ENCODE measurements at regions not wholly inside any gene's neighbourhood (a gene's known extent, or its start where the extent isn't known, plus 50 kb on each side); places are given as distances from the start of the nearest gene placed in this dataset.

- H3K27ac ChIP-seq (ENCODE audit: extremely low read depth, low read depth, low read length), result no peak overlapping the region
- no peaks in the 10 kb centered on the region for H3K36me3 ChIP-seq (ENCODE audit: control insufficient read depth in 2 of 2, insufficient read depth in 1 of 2, low read length in 2 of 2)
- no peaks in the 10 kb centered on the region for H3K9me3 ChIP-seq (ENCODE audit: control insufficient read depth, insufficient read depth, low read depth, low read length)
- H3K4me1 ChIP-seq (ENCODE audit: control insufficient read depth, insufficient read depth, low read length), result peaks cover 4% of the 10 kb centered on the region; the same call in 1 of the 2 replicates
- TF ChIP-seq BCL11A (tag by site-specific recombination; IDR thresholded peaks at IDR 0.05; ENCODE audit: low read depth) (no peak), ZNF132 (tag by site-specific recombination; IDR thresholded peaks at IDR 0.05; ENCODE audit: borderline replicate concordance) (no peak), ZNF521 (tag by site-specific recombination; IDR thresholded peaks at IDR 0.05) (no peak), ZFHX2 (tag by site-specific recombination; conservative IDR thresholded peaks at IDR 0.05) (no peak), ZNF488 (tag by site-specific recombination; IDR thresholded peaks at IDR 0.05) (no peak), ZNF692 (tag by site-specific recombination; IDR thresholded peaks at IDR 0.05) (no peak)
- ChIA-PET CTCF (no interaction called here), POLR2A (no interaction called here)
- H3K4me3 ChIP-seq (ENCODE audit: low read depth, low read length), result no peak overlapping the region
Measured at GRCh38 chr1:60920561-60920960, 161.8 kb upstream of the NFIA start.

GRCh38 chr1:60918867-60919266 is 163.5 kb upstream of the NFIA start:
- no peaks in the 10 kb centered on the region for H3K4me1 ChIP-seq (ENCODE audit: control insufficient read depth, insufficient read depth, low read length)
- no peak overlapping the region for H3K27ac ChIP-seq (ENCODE audit: extremely low read depth, low read depth, low read length)
- H3K9me3 ChIP-seq (ENCODE audit: control insufficient read depth, insufficient read depth, low read depth, low read length), result no peaks in the 10 kb centered on the region
- ChIA-PET CTCF (no interaction called here), POLR2A (no interaction called here)
- no peak for TF ChIP-seq ZNF16 (tag by site-specific recombination; IDR thresholded peaks at IDR 0.05; ENCODE audit: low read depth)
- TF ChIP-seq FEZF1 (tag by site-specific recombination; IDR thresholded peaks at IDR 0.05), result no peak
- TF ChIP-seq ZNF211 (tag by site-specific recombination; IDR thresholded peaks at IDR 0.05; ENCODE audit: low read depth), result no peak
- no peak for TF ChIP-seq ZNF677 (tag by site-specific recombination; IDR thresholded peaks at IDR 0.05)
- TF ChIP-seq ZNF639 (tag by site-specific recombination; IDR thresholded peaks at IDR 0.05), result no peak
- H3K4me3 ChIP-seq (ENCODE audit: low read depth, low read length), result no peak overlapping the region
- no peaks in the 10 kb centered on the region for H3K36me3 ChIP-seq (ENCODE audit: control insufficient read depth in 2 of 2, insufficient read depth in 1 of 2, low read length in 2 of 2)

- POLR2A ChIA-PET, result no interaction called here
- Histone ChIP-seq H3K4me3 (ENCODE audit: low read depth, low read length) (no peak overlapping the region), H3K27ac (ENCODE audit: extremely low read depth, low read depth, low read length) (no peak overlapping the region), H3K9me3 (ENCODE audit: control insufficient read depth, insufficient read depth, low read depth, low read length) (no peaks in the 10 kb centered on the region), H3K4me1 (ENCODE audit: control insufficient read depth, insufficient read depth, low read length) (no peaks in the 10 kb centered on the region), H3K36me3 (ENCODE audit: control insufficient read depth in 2 of 2, insufficient read depth in 1 of 2, low read length in 2 of 2) (no peaks in the 10 kb centered on the region)
- CTCF ChIA-PET, result no interaction called here
- TF ChIP-seq ZNF112 (tag by site-specific recombination; IDR thresholded peaks at IDR 0.05) (no peak), PATZ1 (tag by site-specific recombination; IDR thresholded peaks at IDR 0.05) (no peak), ZNF518A (tag by site-specific recombination; conservative IDR thresholded peaks at IDR 0.05; ENCODE audit: low read depth) (no peak), ZNF2 (tag by site-specific recombination; IDR thresholded peaks at IDR 0.05) (no peak), ZNF18 (tag by site-specific recombination; IDR thresholded peaks at IDR 0.05) (no peak), BCL11A (tag by site-specific recombination; IDR thresholded peaks at IDR 0.05; ENCODE audit: low read depth) (no peak), ZNF23 (tag by site-specific recombination; IDR thresholded peaks at IDR 0.05; ENCODE audit: borderline replicate concordance) (no peak), GFI1B (tag by site-specific recombination; IDR thresholded peaks at IDR 0.05) (no peak), ZSCAN30 (tag by site-specific recombination; IDR thresholded peaks at IDR 0.05) (no peak), MZF1 (tag by site-specific recombination; IDR thresholded peaks at IDR 0.05; ENCODE audit: borderline replicate concordance) (no peak)
Measured at GRCh38 chr1:60916906-60917305, 165.5 kb upstream of the NFIA start.

All from HEK293 (cell line).